MCF 10A (cell line): ENCODE measurements at regions not wholly inside any gene's neighbourhood (a gene's known extent, or its start where the extent isn't known, plus 50 kb on each side); places are given as distances from the start of the nearest gene placed in this dataset.

Experiments
- BruUV-seq: library from RNA; stranded (reverse); fragments of 400-500 nt; replicated peaks from 2 replicates; lab custom pipeline; 2021; lab: Mats Ljungman, UMichigan
- CTCF ChIA-PET: fragments of 300-600 bp; sonication (Branson Sonifier 250); formaldehyde crosslinking; extraction: SDS; loops from one replicate; lab custom pipeline; 2021; ENCODE audit warnings: antibody characterized with exemption, inconsistent platforms; lab: Yijun Ruan, JAX
- POLR2A ChIA-PET: fragments of 300-600, 350-650 bp; sonication (Branson Sonifier 250); formaldehyde crosslinking; extraction: SDS; loops from one replicate; lab custom pipeline; 2020; ENCODE audit warnings: antibody characterized with exemption, inconsistent platforms; lab: Yijun Ruan, JAX
- DNase-seq: peaks from one replicate; pipeline ENCODE4 v3.0.0-alpha.2; 2018; ENCODE audit not compliant: unreplicated experiment
- H3K27ac Mint-ChIP-seq: one replicate; pipeline ENCODE4 v1.8.0; 2022; ENCODE audit warnings: mild to moderate bottlenecking, low read depth, mixed read lengths; ENCODE audit not compliant: unreplicated experiment
- H3K27me3 Mint-ChIP-seq: one replicate; pipeline ENCODE4 v1.8.0; 2022; ENCODE audit warnings: mixed read lengths; ENCODE audit not compliant: insufficient read depth, unreplicated experiment
- H3K36me3 Mint-ChIP-seq: one replicate; pipeline ENCODE4 v1.8.0; 2022; ENCODE audit warnings: mild to moderate bottlenecking, moderate library complexity, mixed read lengths; ENCODE audit not compliant: insufficient read depth, unreplicated experiment
- H3K4me1 Mint-ChIP-seq: one replicate; pipeline ENCODE4 v1.8.0; 2022; ENCODE audit warnings: mixed read lengths; ENCODE audit not compliant: insufficient read depth, unreplicated experiment
- H3K4me3 Mint-ChIP-seq: one replicate; pipeline ENCODE4 v1.8.0; 2022; ENCODE audit warnings: mild to moderate bottlenecking, moderate library complexity, mixed read lengths; ENCODE audit not compliant: unreplicated experiment
- H3K9me3 Mint-ChIP-seq: one replicate; pipeline ENCODE4 v1.8.0; 2022; ENCODE audit warnings: mixed read lengths; ENCODE audit not compliant: unreplicated experiment
- intact Hi-C: fragments of 100-400 bp; cut with micrococcal nuclease; formaldehyde crosslinking; loops from 2 replicates; pipeline ENCODE4 v1.14.1; 2022
- TF ChIP-seq, protein P1 (sequence below): fragments of 200-600 bp; IDR thresholded peaks from one replicate; pipeline ENCODE4 v1.8.0; 2022; ENCODE audit warnings: antibody characterized with exemption, mild to moderate bottlenecking; ENCODE audit not compliant: unreplicated experiment

DNA sequence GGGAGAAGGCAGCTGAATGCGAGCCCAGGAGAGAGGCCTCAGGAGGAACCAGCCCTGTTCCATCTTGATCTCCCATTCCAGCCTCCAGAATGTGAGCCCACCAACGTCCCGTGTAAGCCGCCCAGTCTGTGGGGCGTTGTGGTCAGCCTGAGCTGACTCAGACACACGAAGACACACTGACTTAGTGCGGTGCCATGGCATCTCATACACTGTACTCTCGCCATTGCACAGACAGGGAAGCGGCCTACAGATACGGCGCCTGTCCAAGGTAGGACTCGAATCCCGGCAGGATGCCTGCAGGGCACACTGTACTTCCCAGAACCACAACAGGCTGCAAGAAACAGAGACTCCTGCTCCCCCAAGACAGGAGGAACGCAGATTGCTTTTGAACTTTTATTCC is 179.6 kb downstream of the CTTN start:
- TF ChIP-seq, protein P1, sequence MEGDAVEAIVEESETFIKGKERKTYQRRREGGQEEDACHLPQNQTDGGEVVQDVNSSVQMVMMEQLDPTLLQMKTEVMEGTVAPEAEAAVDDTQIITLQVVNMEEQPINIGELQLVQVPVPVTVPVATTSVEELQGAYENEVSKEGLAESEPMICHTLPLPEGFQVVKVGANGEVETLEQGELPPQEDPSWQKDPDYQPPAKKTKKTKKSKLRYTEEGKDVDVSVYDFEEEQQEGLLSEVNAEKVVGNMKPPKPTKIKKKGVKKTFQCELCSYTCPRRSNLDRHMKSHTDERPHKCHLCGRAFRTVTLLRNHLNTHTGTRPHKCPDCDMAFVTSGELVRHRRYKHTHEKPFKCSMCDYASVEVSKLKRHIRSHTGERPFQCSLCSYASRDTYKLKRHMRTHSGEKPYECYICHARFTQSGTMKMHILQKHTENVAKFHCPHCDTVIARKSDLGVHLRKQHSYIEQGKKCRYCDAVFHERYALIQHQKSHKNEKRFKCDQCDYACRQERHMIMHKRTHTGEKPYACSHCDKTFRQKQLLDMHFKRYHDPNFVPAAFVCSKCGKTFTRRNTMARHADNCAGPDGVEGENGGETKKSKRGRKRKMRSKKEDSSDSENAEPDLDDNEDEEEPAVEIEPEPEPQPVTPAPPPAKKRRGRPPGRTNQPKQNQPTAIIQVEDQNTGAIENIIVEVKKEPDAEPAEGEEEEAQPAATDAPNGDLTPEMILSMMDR: no peak
- H3K4me3 Mint-ChIP-seq: no peak overlapping the region
- peaks cover 15% of the 10 kb centered on the region for H3K9me3 Mint-ChIP-seq
- H3K27me3 Mint-ChIP-seq: no peaks in the 10 kb centered on the region
- ChIA-PET CTCF (interaction anchor here (0.5 to 0.7 kb wide), 2 partner anchors 1634 to 1918 kb away, joined by 3 read pairs; no protein-coding TSS in a partner anchor), POLR2A (no interaction called here)
- no TSS peak for BruUV-seq
- H3K27ac Mint-ChIP-seq: no peak overlapping the region
- no peaks in the 10 kb centered on the region for H3K4me1 Mint-ChIP-seq
- DNase-seq: no peak
- intact Hi-C loops: no loop called here
- no peaks in the 10 kb centered on the region for H3K36me3 Mint-ChIP-seq

DNA sequence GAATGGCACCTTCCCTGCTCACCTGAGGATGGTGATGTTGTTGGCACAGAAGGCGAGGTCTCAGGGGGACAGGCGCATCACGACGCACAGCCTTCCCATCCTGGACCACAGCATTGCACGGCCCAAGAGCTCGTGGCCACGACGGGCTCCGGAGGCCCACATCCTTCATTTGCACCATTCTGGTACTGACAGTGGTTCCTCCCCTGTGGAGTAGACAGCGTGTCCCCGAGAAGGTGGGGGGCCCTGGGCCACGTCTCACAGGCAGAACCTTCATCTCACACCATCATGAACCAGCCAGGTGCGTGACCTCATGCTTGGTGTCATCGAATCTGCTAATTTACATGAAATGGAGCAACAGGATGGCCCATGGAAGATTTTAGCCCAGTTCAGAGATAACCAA is 180.0 kb downstream of the CTTN start:
- Mint-ChIP-seq H3K36me3 (no peaks in the 10 kb centered on the region), H3K4me1 (no peaks in the 10 kb centered on the region), H3K4me3 (no peak overlapping the region), H3K9me3 (peaks cover 15% of the 10 kb centered on the region), H3K27me3 (no peaks in the 10 kb centered on the region), H3K27ac (no peak overlapping the region)
- intact Hi-C loops: no loop called here
- ChIA-PET CTCF (interaction anchor here (0.7 kb wide), 1 partner anchor 1918 kb away, joined by 3 read pairs; no protein-coding TSS in a partner anchor), POLR2A (no interaction called here)
- TF ChIP-seq, protein P1: no peak
- no peak for DNase-seq
- no TSS peak for BruUV-seq

DNA sequence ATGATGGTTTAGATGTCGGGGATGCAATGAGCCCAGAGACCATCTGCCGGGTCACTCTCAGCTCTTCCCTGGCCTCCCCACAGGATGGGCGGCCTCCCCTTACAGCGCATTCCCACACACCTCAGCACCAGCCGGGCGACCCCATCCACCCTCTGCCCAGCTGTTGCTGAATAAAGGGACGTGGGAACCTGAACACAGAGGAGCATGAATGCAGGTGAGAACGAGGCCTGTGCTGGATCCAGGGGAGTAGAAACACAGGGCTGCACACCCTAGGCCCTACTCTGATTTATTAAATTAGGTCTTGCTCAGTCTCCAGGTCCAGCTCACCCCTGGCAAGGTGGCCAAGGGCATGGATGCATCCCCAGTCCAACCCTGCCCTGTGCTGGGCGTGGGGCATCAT is 180.5 kb downstream of the CTTN start:
- H3K36me3 Mint-ChIP-seq: no peaks in the 10 kb centered on the region
- ChIA-PET CTCF (no interaction called here), POLR2A (no interaction called here)
- H3K27ac Mint-ChIP-seq: no peak overlapping the region
- peaks cover 16% of the 10 kb centered on the region for H3K9me3 Mint-ChIP-seq
- H3K4me3 Mint-ChIP-seq: no peak overlapping the region
- intact Hi-C loops: no loop called here
- no TSS peak for BruUV-seq
- TF ChIP-seq, protein P1: no peak
- DNase-seq: no peak
- H3K4me1 Mint-ChIP-seq: no peaks in the 10 kb centered on the region
- H3K27me3 Mint-ChIP-seq: no peaks in the 10 kb centered on the region

DNA sequence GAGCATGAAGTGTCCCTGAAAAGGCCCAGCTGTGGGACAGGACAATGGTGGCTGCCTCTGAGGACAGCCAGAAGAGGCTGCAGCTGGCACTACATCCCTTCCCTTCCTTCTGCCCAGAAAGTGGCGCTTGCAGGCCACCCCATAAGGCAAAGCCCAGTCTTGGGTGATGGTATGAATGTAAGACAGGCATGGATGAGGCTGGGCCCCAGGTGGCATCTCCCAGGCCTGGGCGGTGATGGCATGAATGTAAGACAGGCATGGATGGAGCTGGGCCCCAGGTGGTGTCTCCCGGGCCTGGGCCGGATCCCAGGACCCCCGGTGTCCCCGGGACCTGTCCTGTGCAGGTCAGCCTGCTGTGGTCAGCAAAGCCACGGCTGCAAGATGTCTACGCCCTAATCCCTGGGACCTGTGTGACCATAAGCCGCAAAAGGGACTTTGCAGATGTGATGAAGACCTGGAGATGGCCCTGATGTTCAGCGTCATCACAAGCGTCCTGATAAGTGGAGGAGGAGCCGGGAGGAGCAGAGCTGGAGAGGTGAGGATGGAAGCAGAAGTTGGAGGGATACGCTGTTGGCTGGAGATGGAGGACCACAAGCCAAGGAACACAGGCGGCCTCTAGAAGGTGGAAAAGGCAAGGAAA is 181.1 kb downstream of the CTTN start:
- BruUV-seq: no TSS peak

More for the DNA sequence above, 181.1 kb downstream of the CTTN start:
- H3K4me3 Mint-ChIP-seq: no peak overlapping the region
- no peak overlapping the region for H3K27ac Mint-ChIP-seq
- CTCF ChIA-PET: no interaction called here
- no peaks in the 10 kb centered on the region for H3K36me3 Mint-ChIP-seq
- TF ChIP-seq, protein P1: no peak
- POLR2A ChIA-PET: no interaction called here
- H3K27me3 Mint-ChIP-seq: no peaks in the 10 kb centered on the region
- H3K4me1 Mint-ChIP-seq: no peaks in the 10 kb centered on the region
- no peak for DNase-seq
- intact Hi-C loops: no loop called here
- peaks cover 21% of the 10 kb centered on the region for H3K9me3 Mint-ChIP-seq
